GM19463 (cell line): ENCODE measurements at regions not wholly inside any gene's neighbourhood (a gene's known extent, or its start where the extent isn't known, plus 50 kb on each side); places are given as distances from the start of the nearest gene placed in this dataset.
"Not testable (repeated sequence)": the region's sequence is repeated elsewhere in the genome, so short reads cannot be mapped to it uniquely, and the experiment has no call there.

ENCODE experiments used
- ATAC-seq: cut with Tn5 transposase; IDR thresholded peaks from one replicate; pipeline ENCODE4 v1.9.1; 2021; ENCODE audit warnings: mild to moderate bottlenecking, moderate library complexity; ENCODE audit not compliant: unreplicated experiment

DNA sequence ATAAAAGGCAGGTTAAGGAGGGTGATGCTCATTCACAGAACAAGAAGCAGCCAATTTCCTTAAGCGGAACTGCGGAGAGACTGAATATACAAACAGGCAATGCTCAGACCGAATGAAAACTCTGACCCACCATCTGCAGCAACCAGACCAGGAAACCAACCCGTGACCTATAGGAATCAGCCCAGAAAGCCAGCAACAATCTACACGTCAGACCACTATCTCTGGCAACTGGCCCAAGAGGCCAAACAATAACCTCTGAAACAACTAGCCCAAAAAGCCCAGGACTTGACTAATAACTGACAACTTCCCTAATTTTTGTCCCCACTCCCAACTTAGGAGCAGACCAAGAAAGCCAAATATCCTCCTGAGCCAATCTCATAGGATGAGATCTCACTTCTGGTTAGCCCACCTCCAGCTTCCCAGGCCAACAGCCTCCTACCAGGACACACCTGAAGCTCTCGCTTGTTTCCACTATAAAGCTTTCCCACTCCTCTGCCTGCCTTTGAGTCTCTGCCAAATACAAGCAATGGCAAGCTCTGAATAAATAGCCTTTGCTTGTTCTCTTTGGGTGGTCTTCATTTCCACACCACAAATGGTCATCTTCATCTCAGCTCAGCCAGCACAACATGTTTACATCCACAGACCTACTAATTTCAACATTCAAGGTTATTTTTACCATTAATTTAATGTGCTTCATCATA lies 168.5 kb downstream of the HSD17B3 start:
- ATAC-seq: no peak

DNA sequence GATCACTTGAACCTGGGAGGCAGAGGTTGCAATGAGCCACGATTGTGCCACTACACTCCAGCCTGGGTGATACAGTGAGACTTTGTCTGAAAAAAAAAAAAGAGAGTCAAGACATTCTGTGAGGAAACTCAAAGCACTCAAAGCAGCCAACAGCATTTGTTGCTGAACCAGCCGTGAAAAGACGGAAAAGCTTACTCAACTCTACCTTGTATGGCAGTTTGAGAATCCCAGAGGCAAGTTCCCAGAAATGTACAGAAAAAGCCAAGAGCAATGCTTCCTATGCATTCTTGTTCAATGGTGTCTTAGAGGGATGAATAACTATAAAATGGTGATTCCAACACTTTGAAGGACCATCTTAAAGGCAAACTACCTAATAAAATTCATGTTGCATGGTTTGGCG lies 170.2 kb downstream of the HSD17B3 start:
- no peak for ATAC-seq

DNA sequence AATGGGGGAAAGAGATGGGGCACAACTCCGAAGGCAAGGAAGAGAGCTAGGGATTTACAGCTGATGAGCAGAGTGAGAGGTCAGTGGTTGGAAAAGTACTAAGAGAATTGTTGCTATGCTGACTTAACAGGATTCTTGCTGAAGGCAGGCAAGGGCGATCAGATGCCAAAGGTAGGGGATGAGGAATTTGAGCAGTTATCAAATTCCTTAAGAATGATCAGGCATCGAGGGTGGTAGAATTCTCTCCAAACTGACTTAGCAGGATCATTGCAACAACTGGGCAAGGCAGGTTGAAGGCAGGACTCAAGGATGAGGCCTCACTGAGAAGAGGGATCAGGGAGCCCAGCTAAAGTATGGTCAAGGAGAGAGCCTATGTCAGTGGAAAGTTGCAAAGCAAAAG lies 171.0 kb downstream of the HSD17B3 start:
- ATAC-seq: no peak

DNA sequence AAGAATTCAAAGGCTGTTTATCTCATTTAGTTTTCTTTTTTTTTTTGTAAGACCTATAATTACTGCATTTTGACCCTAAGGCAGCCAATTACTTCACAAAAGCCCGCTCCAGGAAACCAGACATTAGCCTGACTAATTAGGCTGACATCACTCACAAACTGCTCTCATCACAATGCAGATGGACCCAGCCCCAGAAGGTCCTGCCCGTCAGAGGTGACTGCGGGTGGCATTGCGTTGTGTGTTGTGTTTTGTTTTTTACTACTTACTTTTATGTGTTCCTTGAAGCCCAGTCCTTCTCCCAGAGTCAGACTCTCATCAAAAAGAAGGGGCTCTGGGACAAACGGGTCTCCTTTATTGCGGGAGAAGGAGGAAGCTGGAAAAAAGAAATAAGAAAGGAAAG lies 172.2 kb downstream of the HSD17B3 start:
- no peak for ATAC-seq

DNA sequence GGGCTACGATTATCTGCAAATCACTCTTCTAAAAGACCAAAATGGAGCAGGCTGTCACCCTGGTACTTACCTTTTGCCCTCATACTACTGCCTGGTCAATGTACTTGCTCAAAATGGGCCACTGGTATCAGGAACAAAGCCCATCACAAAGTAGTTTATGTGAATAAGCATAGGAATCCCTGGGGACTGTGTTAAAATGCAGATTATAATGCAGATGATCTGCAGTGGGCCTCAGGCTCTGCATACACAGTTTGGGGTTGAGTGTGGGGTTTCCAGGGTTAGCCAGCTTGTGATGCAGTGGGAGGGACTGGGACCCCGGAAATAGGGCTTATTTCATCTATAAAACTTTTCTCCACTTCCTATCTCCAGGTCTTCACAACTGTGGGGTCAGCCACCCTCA lies 173.1 kb downstream of the HSD17B3 start:
- no peak for ATAC-seq

DNA sequence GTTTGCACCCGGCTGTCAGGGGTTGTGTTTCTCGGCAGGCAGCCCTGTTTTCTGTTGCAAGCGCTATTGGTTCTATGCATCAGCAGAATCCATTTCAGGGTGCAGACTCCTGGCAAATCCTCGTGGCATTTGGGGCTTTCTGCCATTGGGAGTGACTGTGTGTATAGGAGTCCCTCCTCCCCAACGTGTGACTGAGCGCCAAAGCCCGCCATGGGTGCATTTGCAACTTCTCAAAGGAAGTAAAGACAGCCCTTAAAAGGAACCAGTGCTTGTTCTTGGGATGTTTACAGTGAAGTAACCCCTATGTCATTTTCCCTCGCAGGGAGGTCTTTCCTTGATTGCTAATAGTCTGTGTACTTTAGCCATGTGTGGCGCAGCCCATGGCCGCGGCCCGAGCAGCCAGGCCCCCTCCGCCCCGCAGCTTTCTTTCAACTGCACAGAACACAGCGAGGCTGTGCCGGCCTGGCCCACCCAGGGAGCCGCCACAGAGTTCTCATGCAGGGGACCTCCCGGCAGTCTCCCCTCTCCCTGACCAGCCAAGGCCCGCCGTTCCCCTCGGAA lies 175.6 kb downstream of the HSD17B3 start:
- no peak for ATAC-seq

DNA sequence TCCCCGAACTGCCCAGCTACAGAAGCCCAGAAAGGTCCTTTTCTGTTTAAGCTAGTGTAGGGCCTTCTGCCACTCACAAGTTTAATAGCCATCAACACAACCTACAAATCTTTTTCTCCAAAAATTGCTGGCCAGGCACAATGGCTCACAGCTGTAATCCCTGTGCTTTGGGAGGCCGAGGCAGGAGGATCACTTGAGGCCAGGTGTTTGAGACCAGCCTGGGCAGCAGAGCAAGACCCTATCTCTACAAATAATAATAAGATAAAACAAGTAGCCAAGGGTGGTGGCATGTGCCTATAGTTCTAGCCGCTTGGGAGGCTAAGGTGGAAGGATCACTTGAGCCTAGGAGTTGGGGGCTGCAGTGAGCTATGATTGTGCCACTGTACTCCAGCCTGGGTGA lies 176.4 kb downstream of the HSD17B3 start:
- ATAC-seq: no peak

DNA sequence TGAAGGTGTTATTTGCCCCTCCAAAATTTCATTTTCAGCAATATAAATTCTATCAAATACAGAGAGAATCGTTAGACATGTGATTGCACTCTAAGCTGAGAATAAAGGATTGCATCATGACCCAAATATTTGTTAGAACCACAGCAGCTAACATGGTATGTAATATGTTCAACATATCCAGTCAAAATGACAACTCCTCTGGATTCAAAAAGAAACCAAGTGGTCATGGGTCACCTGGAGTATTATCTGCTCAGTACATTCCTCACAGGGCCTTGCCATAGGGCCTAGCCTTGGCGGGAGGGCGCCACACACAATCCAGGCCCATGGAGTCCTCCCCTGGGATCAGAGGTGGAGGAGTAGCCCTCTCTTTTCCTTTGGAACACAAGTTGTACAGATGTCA lies 179.2 kb downstream of the HSD17B3 start:
- no peak for ATAC-seq

DNA sequence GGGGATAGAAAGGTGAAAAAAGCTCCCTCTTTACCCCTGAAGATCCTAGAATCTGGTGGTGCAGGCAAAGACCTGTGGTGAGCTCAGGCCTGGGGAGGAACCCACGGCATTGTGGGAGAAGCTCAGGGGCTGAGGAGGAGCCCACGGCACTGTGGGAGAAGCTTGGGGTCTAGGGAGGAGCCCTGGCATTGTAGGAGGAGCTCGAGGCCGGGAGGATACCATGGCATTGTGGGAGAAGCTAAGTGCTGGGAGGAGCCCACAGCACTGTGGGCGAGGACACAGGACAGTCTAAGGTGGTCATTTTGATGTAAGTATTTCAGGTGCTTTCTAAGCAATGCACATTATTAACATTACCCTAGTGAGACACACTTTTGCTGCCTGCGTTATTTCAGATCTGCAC lies 179.7 kb downstream of the HSD17B3 start:
- no peak for ATAC-seq

DNA sequence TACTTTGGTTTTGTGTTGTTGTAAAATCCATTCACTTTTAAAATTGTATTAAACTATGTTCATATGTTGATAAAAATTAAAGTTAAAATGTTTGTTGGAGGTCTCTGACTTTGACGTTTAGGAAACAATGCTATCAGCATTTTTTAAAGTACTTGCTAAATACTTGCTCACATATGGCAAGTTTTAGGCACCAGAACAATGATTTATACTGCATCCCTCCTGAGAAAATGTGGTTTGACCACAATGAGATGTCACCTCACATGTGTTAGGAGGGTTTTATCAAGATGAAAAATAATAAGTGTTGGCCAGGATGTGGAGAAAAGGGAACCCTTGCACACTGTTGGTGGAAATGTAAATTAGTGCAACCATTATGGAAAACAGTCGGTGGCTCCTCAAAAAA lies 180.8 kb downstream of the HSD17B3 start:
- no peak for ATAC-seq

DNA sequence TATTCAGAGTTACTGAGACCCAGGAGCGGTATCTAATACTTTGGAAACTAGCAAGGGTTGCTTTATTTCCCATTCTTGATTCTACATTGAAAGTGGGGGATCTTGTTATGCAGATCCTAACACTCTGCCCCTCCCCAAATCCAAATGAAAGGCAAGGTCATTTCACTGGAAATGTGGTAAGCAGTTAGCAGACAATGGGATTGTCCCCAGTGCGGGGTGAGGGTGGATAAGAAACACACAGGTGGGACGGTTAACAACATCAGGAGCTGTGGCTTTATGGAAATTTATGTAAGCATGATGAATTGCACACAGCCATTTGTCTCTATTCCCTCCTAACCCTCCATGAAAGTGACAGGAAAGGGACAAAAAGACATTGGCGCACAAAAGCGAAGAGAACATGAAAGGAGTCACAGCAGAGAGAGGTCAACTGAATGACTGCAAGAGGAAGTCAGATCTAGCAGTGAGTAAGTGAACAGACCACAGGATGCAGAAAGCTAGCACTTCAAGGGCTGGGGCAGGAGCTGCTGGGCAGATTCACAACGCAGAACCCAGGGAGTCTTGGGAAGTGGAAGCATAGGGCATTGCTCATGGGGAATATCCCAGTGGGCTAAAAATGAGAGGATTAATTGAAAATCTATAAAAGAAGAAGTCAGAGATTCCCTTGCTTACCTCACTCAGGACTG lies 184.4 kb downstream of the HSD17B3 start:
- no peak for ATAC-seq

DNA sequence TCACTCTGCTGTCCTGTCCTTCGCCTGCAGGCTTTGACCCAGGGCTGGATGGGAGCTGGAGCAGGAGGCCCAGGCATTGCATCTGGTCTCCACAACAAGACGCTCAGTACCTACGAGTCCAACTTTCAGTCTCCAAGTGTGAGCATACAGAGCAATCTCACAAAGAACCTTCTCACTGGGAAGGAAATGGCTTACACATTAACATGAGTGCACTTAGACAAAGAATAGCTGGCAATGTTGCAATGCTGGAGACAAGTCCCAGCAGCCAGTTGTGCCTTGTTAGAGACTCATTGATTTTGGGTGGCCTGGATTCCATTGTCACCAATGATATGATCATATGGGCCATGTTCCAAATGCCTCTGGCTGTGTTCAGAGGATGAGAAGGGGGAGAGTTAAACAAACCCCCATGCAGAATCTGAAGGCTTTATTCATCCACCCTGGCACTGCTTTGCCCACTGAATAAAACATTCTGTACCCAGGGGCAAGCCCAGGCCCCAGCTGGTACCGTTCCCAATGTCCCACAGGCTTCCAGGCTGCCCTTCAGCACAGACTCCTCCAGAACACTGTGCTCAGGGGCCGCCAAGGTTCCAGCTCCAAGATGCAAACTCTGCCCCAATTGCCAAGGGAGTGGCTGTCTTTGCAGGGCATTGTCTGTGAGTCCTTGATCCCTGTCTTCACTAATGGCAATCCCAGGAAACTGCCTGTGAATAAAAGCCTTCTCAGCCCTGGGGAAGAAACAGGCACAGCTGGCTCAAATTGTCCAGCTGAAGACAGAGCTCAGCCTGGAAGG lies 185.5 kb downstream of the HSD17B3 start:
- ATAC-seq: no peak

DNA sequence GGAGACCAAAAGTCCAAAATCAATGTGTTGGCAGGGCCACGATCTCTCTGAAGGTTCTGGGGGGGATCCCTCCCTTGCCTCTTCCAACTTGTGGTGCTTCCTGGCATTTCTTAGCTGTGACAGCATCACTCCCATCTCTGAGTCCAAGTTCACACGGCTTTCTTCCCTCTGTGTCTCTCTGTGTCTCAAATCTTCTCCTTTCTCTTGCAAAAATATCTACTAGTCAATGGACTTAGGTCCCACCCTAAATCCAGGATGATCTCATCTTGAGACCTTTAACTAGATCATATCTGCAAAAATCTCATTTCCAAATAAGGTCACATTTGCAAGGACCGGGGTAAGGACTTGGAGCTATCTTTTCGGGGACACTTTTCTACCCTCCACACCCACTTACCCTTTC lies 186.1 kb downstream of the HSD17B3 start:
- ATAC-seq: no peak

DNA sequence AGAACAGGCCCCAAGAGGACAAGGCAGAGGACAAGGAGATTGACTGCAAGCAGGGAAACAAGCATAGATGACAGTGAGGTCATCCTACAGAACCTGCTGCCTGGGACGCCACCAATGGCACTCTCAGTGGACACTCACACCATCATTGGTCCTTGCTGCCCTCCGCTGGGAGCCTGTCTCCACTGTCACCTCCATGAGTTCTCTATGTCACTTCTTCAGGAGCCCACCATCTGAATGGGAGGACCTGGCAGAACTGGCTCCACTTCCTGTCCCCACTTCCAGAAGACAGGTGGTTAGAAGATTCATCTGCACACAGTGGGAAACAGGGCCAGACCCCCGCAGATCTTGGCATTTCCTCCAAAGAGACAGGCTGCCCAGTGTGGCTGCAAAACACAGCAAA lies 188.9 kb downstream of the HSD17B3 start:
- no peak for ATAC-seq

DNA sequence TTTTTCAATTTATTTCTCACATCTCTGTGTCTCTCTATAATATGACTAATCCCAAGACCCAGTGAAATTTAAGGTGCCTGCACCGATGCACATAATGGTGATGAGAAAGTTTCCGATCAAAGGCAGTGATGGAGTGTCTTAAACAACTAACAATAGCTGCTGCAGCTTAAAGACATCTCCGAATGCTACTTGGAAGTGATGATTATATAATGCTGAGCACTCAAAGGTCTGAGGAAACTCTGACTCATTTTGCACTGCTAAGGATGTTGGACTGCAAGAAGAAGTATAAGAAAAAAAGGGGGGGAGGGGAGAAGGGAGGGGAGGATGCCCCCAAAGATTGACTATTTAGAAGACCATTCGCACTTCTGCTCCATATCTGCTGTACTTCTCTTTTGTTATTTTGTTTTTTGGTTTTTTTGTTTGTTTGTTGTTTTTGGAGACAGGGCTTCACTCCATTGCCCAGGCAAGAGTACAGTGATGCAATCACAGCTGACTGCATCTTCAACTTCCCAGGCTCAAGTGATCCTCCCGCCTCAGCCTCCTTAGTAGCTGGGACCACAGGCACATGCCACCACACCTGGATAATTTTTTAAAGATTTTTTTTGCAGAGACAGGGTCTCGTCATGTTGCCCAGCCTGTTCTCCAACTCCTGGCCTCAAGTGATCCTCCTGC lies 192.2 kb downstream of the HSD17B3 start:
- no peak for ATAC-seq

DNA sequence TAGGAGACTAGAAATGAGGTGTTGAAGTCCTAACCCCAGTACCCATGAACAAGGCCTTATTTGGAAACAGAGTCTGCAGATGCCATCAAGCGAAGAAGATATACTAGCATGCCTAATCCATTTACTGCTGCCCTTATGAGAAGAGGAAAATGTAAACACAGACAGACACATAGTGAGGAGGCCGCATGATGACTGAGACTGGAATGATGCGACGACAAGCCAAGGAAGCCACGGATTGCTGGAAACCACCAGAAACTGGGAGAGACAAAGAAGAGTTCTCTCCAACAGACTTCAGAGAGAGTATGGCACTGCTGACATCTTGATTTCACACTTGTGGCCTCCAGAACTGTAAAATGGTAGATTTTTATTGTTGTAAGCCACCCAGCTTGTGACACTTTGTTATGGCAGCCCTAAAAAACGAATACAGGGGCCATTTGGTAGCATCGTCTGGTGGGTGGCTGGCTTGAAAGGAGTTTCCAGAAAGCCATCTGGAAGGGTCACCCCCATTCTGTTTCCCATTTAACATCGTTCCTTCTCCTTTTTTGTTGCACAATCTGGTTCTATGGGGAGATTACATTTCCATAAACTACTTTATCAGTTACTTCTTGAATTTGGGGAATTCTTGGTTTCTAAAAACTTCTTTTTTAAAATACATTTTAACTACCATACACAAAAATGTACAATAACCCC lies 193.1 kb downstream of the HSD17B3 start:
- ATAC-seq: no peak

DNA sequence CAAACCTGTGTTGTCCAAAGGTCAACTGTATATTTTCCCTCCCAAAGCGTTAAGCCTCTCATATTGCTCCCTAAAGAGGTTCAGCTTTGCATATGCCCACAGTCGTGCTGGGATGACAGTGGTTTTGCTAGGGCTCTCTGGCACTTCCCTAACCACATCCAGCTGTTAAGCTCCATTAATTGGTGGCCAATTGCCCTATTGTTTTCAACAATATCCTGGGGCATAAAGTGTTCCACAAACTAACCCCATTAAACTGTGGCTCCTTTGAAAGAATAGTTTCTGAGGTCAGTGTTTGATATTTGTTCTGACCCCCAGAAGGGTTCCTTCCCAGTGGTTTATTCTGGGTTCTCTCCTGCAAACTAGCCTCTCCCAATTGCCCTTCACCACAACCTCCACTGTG lies 194.5 kb downstream of the HSD17B3 start:
- no peak for ATAC-seq

DNA sequence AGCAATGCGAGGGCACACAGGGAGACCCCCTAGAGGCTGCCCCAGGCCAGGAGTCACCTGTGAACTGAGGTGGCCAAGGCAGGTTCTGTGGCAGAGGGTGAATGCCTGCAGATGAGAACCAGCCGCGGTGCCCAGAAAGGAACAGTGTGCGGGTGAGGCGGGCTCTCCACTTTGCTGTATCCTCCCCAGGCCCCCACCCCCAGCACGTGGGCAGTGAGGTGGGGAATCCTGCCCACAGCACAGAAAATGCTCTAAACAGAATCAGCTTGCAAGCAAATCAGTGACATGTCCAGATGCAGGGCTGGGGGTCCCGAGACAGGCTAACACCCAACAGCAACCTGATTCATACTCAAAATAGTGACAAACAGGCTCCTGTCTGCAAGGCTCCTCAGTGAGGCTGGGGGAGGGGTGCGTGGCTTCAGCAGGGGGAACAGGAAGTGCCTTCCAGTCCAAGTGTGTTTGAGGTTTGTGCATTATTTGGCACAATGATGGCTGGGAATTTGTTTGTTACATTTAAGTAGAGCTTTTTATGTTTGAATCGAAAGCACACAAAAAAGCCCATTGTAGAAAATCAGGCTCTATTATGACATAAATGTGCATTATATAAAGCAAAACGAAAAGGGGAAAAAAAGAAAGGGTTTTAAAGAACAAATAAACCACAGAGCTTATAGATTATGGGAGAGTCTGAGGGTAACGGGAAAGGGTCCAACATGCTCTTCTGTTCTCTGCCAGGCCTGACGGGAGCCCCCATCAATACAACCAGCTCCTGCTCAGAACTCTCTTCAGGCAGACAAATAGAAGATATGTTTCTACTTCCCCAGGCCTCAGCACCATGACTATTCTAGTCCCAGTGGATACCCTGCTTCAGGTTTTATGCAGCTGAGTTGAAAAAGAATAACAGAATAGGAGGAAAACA lies 201.3 kb downstream of the HSD17B3 start:
- no peak for ATAC-seq

DNA sequence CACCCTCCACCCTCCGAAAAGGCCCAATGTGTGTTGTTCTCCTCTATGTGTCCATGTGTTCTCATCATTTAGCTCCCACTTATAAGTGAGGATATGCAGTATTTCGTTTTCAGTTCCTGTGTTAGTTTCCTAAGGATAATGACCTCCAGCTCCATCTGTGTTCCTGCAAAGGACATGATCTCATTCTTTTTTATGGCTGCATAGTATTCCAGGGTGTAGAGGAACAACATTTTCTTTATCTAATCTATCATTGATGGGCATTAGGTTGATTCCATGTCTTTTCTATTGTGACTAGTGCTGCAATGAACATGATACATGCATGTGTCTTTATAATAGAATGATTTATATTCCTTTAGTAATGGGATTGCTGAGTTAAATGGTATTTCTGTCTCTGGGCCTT lies 211.3 kb downstream of the HSD17B3 start:
- not testable (repeated sequence) for ATAC-seq
